ENCODE measurements at regions not wholly inside any gene's neighbourhood (a gene's known extent, or its start where the extent isn't known, plus 50 kb on each side); places are given as distances from the start of the nearest gene placed in this dataset.

DNA sequence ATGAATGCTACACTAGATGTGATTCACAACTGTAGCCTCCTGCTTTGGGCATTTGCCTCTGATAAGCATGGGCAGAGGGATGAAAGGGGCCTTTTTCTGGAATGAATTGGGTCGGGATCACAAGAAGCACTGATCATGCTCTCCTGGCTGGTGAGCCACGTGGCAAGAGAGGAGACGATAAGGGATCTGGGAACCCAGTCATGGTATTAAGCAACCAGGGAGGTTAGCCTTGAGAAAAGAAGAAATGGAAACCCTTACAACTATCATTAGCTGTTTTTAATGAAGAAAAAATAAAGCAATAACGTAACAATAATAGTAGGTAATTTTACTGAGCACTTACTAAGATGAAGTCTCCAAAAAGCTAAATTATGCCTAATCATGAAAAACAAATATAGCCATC lies 50.0 kb upstream of the RAI14 start:
- ATAC-seq (no peak), DNase-seq (no peak)
- no peaks in the 10 kb centered on the region for H3K4me1 Mint-ChIP-seq (ENCODE audit: low read depth)
- no peak overlapping the region for H3K27ac Mint-ChIP-seq
- H3K36me3 Mint-ChIP-seq (ENCODE audit: low read depth) = no peaks in the 10 kb centered on the region
- no peak overlapping the region for H3K4me3 Mint-ChIP-seq
- no peaks in the 10 kb centered on the region for H3K9me3 Mint-ChIP-seq (ENCODE audit: insufficient read depth)
- CTCF ChIA-PET = no interaction called here
- no peaks in the 10 kb centered on the region for H3K27me3 Mint-ChIP-seq (ENCODE audit: low read depth)
- POLR2A ChIA-PET = no interaction called here

All from activated CD8-positive, alpha-beta T cell treated with anti-CD3 and anti-CD28 coated beads, Interleukin-2, amount 10 ng/mL, durations not matched to agents 7 days and 5 days (primary cell).